CD4-positive, alpha-beta T cell treated with Interleukin-17A for 1 hour (primary cell): ENCODE measurements at regions not wholly inside any gene's neighbourhood (a gene's known extent, or its start where the extent isn't known, plus 50 kb on each side); places are given as distances from the start of the nearest gene placed in this dataset.
"Not testable (repeated sequence)": the region's sequence is repeated elsewhere in the genome, so short reads cannot be mapped to it uniquely, and the experiment has no call there.

ENCODE experiments used
- DNase-seq: peaks from one replicate; pipeline ENCODE4 v3.0.0-alpha.2; 2020

GRCh38 chr5:34331928-34332454, 289.0 kb upstream of the C1QTNF3 start:
- not testable (repeated sequence) for DNase-seq

- not testable (repeated sequence) for DNase-seq
These were observed 296.5 kb upstream of the C1QTNF3 start for GRCh38 chr5:34339408-34340001.

DNA sequence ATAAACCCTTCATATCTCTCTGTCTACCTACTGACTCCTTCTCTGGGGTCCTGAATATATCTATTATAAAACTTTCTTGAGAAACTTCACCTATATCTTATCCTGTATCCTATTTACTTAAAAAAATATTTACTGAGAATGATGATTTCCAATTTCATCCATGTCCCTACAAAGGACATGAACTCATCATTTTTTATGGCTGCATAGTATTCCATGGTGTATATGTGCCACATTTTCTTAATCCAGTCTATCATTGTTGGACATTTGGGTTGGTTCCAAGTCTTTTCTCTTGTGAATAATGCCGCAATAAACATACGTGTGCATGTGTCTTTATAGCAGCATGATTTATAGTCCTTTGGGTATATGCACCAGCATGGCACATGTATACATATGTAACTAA, 301.7 kb upstream of the RAI14 start:
- not testable (repeated sequence) for DNase-seq

DNA sequence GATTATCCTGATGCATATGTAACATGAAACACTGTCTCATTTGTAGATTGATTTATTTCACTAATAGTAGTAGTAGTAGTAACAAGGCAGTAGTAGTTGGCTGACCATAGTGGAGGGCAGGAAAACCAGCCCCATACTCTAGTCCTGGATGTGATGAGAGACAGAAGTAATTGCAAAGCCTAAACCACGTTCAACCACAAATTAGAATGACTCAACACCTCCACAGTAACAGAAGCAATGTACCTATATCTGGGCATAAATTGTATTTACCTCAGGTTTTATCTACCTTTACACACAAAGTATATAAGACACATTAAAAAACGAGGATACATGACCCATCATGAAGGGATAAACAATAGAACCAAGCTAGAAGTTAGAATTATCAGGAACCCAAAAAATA, 284.7 kb upstream of the RAI14 start:
- not testable (repeated sequence) for DNase-seq

DNA sequence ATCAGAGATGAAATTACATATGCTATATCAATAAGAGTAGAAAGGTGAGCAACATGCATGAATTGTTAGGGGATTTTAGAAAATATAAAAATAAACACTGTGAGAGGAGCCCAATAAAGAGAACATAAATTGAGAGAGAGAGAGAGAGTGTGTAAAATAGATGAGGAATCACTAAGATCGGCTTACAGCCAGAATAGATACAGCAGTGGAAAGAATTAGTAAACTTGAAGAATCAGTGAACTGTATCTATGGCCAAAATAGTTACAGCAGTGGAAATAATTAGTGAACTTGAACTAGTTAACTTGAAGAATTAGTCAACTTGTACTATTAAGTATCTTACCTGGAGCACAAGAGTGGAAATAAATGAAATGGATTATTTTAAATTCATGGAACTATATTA, 284.3 kb upstream of the RAI14 start:
- DNase-seq, result not testable (repeated sequence)

- DNase-seq, result not testable (repeated sequence)
These were observed 283.4 kb upstream of the RAI14 start for GRCh38 chr5:34372739-34373138.

GRCh38 chr5:34377651-34378050, 278.5 kb upstream of the RAI14 start:
- DNase-seq, result not testable (repeated sequence)

GRCh38 chr5:34378498-34378897, 277.6 kb upstream of the RAI14 start:
- not testable (repeated sequence) for DNase-seq

DNA sequence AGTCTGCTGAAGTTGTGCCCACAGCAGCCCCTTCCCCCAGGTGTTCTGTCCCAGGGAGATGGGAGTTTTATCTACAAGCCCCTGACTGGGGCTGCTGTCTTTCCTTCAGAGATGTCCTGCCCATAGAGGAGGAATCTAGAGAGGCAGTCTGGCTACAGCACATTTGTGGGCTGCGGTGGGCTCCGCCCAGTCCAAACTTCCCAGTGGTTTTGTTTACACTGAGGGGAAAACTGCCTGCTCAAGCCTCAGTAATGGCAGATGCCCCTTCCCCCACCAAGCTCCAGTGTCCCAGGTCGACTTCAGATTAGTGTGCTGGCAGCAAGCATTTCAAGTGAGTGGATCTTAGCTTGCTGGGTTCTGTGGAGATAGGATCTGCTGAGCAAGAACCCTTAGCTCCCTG, 267.4 kb upstream of the RAI14 start:
- not testable (repeated sequence) for DNase-seq

DNA sequence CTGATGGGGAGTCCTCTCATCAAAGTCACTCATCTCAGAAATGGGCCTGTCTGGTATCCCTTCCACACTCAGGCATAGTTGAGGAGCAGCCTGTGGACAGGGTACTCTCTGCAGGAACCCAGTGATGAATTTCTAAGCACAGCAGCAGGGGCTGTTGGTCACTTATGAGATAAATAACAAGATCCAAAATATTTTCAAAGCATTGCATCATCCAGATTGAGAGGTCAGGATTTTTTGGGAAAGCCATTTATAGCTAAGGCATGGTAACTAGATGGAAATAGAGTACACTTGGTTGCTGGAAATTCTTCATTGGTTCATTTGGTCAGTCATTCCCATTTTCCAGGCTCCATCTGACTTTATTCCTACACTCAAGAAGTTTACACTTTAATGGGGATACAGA, 246.8 kb upstream of the RAI14 start:
- no peak for DNase-seq

DNA sequence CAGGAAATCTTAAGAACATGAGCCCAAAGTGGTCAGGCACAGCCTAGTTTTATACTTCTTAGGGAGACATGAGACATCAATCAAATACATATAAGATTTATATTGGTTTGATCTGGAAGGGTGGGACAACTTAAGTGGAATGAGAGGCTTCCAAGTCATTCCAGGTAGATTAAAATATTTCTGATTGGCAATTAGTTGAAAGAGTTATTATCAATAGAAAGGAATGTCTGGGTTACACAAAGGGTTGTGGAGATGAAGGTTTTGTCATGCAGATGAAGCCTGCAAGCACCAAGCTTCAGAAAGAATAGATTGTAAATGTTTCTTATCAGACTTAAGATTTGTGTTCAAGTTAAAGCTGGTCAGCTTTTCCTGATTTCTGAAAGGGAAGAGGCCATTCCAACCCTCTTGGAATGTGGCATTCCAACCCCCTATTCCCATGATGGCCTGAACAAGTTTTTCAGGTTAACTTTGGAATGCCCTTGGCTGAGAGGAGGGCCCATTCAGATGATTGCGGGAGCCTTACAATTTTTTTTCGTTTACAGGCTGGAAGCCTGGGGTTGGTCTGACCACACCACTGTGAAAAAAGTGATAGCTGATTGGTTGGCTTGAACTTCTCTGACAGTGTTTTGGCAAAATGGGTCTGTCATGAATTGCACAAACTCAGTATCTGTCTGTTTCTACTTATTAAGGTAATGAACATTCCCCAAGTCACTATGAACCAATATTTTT, 245.6 kb upstream of the RAI14 start:
- no peak for DNase-seq

DNA sequence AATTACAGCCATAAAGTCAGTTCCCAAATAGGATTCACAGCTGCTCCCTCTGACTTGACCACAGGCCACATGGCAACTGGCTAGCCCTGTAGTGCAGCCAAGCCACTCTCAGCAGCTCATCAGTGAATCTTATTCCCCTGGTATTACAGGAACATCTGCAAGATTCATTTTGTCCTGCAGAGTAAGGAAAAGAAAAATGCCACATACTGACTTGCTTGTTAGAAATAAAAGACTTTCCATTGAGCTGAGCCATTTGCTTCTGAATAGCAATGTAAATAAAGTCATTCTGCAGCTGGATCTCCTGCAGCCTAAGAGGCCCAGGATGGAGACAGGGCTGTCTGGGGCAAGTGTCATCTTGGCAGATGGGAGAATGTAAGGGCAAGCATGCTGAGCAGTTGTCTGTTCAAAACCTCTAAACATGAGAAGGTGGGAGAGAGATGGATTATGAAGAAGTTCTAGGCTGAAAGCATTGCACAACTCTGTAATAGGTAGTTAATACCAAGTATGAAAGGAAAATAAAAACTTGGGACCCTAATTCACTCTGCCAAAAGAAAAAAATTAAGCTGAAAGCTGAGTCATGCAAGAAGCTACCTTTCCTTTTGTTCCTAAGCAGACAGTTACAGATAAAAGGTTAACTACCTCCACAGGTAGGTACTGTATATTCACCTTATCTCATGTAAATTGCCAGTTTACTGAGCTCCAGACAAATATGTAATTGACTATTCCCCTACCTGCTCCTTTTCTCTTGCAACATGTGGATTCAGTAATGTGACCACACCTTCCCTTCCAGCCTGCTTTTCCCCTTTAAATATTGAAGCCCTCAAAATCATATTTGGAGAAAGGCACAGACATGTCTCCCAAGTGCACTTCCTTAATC, 244.4 kb upstream of the RAI14 start:
- DNase-seq, result no peak

GRCh38 chr5:34412736-34413135, 243.4 kb upstream of the RAI14 start:
- no peak for DNase-seq

DNA sequence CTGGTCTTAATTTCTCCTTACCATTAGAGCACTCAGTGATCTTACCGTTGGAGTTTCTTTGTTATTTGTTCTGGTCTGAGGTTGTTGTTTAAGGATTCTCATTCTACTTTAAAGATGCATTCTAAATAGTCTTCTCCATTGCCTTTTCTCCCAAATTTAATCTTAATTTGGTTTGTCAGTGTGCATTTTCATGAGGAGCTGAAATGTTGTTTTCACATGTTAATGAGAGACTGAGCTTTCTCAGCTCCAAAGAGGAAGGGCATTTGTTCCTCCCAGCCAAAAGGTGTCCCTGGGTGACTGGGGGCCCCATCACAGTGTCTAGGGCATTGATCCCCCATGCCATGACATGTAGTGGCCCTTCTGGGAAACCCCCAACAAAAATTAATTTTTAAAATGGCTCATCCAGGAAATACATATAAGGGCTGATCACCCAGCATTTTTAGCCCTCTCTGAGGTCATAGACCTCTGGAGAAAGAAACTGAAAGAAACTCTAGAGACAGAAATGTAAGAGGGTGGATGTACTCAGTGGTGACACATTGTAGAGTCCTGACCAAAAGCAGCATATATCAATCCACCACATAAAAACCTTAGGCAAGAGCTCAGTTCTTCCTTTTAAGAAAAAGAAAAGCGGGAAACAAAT, 240.4 kb upstream of the RAI14 start:
- no peak for DNase-seq

- no peak for DNase-seq
These were observed 239.6 kb upstream of the RAI14 start for GRCh38 chr5:34416501-34417008.

DNA sequence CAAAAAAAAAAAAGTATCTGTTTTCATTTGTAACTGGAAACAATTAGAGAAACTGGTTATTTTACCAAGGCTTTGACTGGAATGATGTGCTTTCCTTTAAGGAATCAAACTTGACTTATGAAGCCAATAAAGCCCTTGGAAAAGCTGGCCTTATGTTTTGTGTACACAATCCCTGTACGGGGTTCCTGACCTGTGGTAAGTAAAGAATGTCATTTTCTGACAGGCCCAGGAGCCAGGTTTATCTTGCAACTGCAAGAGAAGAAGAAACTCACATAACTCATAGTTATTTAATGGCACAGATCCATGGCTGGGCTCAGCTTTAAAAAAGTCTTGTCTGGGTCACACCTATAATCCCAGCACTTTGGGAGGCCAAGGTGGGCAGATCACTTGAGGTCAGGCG, 235.9 kb upstream of the RAI14 start:
- DNase-seq, result not testable (repeated sequence)

DNA sequence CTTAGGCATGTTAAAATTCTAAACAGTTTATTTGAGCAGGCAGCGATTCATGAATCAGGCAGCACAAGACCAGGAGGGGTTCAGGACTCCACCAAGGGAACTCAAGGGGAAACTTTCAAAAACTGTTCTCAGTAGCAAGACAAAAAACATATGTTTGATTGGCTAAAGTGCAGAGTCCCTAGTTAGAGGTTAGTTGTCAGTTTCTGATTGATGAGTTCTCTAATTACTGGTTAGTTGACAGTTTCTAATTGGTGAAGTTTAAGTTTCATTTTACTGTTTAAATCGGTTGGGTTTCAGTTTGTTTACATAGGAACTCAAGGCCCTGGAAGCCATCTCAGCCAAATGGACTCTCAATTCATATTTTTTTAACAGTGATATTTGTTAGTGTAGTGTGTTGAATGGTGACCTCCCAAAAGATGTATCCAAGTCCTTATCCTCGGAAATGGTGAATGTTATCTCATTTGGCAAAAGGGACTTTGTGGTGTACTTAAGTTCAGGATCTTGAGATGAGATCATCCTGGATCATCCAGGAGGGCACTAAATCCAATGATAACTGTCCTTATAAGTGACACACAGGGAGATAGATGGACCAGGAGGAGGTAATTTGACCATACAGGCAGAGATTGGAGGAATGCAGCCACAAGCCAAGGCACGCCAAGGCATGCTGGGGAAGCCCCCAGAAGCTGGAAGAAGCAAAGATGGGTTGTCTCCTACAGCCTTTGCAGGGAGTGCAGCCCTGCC, 219.2 kb upstream of the RAI14 start:
- DNase-seq, result no peak

DNA sequence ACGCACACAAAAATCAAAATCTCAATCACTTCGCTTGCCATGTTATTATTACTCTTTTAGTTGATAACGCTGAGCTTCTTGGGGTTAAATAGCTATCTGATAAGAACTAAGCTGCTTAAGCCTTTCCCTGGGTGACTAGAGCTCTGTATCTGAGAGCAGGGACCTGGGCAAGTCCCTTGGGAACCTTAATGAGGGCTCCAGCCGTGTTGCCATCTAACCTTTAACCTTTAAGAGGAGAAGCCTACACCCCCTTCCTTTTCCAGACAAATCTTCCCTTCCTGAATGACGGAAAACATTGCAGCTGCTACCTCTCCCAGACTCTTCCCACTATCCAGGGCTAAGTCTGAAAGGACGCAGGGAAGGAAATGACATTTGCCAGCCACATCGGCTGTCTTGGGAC, 216.5 kb upstream of the RAI14 start:
- DNase-seq, result no peak

DNA sequence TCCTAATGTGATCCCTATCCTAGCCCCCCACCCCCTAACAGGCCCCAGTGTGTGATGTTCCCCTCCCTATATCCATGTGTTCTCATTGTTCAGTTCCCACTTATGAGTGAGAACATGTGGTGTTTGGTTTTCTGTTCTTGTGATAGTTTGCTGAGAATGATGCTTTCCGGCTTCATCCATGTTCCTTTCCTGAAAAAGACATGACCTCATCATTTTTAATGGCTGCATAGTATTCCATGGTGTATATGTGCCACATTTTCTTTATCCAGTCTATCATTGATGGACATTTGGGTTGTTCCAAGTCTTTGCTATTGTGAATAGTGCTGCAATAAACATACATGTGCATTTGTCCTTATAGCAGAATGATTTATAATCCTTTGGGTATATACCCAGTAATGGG, 214.4 kb upstream of the RAI14 start:
- DNase-seq, result not testable (repeated sequence)

DNA sequence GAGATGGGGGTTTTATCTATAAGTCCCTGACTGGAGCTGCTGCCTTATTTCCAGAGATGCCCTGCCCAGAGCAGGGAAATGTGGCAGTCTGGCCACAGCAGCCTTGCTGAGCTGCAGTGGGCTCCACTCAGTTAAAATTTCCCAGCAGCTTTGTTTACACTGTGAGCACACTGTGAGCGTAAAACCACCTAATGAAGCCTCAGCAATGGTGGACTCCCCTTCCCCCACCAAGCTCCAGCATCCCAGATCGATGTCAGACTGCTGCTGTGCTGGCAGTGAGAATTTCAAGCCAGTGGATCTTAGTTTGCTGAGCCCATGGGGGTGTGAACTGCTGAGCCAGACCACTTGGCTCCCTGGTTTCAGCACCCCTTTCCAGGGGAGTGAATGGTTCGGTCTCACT, 208.7 kb upstream of the RAI14 start:
- no peak for DNase-seq

- DNase-seq, result no peak
These were observed 206.5 kb upstream of the RAI14 start for GRCh38 chr5:34449639-34450038.

- DNase-seq, result no peak
These were observed 205.8 kb upstream of the RAI14 start for GRCh38 chr5:34450338-34450737.
